BLaER1 (cell line): ENCODE measurements at regions not wholly inside any gene's neighbourhood (a gene's known extent, or its start where the extent isn't known, plus 50 kb on each side); places are given as distances from the start of the nearest gene placed in this dataset.
"Not testable (repeated sequence)": the region's sequence is repeated elsewhere in the genome, so short reads cannot be mapped to it uniquely, and the experiment has no call there.

Source experiments
- H3K27ac ChIP-seq: shearing (Covaris generic); formaldehyde crosslinking; 2 replicates; pipeline ENCODE4 v1.8.1; 2022
- H3K27me3 ChIP-seq: shearing (Covaris generic); formaldehyde crosslinking; 2 replicates; pipeline ENCODE4 v1.8.1; 2022
- H3K36me3 ChIP-seq: shearing (Covaris generic); formaldehyde crosslinking; 2 replicates; pipeline ENCODE4 v1.8.1; 2022
- H3K4me1 ChIP-seq: shearing (Covaris generic); formaldehyde crosslinking; 2 replicates; pipeline ENCODE4 v1.8.1; 2022
- H3K4me2 ChIP-seq: shearing (Covaris generic); formaldehyde crosslinking; 2 replicates; pipeline ENCODE4 v1.8.1; 2022
- H3K4me3 ChIP-seq: shearing (Covaris generic); formaldehyde crosslinking; 2 replicates; pipeline ENCODE4 v1.8.1; 2022
- H3K9ac ChIP-seq: shearing (Covaris generic); formaldehyde crosslinking; 2 replicates; pipeline ENCODE4 v1.8.1; 2022
- H3K9me3 ChIP-seq: shearing (Covaris generic); formaldehyde crosslinking; 2 replicates; pipeline ENCODE4 v1.8.1; 2022
- H4K20me1 ChIP-seq: shearing (Covaris generic); formaldehyde crosslinking; 2 replicates; pipeline ENCODE4 v1.8.1; 2022
- Cebpa-rat ChIP-seq: shearing (Covaris generic); IDR thresholded peaks from 2 replicates; pipeline ENCODE4 v1.8.1; 2022

DNA sequence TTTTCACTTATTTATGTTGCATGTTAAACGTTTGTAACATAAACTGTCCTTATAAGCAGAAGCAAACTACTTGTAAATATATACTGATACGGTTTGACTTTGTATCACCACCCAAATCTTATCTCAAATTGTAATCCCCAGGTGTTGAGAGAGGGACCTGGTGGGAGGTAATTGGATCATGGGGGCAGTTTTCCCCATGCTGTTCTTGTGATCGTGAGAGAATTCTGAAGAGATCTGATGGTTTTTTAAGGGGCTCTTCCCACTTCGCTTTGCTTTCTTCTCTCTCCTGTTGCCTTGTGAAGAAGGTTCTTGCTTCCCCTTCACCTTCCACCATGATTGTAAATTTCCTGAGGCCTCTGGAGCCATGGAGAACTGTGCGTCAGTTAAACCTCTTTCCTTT, 87.1 kb upstream of the MAPK10 start:
- no peak overlapping the region for H3K4me3 ChIP-seq
- no peak for TF ChIP-seq Cebpa-rat
- H3K36me3 ChIP-seq: no peaks in the 10 kb centered on the region
- H3K4me2 ChIP-seq: no peak overlapping the region
- peaks cover 13% of the 10 kb centered on the region for H3K4me1 ChIP-seq
- no peaks in the 10 kb centered on the region for H3K27me3 ChIP-seq
- no peaks in the 10 kb centered on the region for H3K9me3 ChIP-seq
- H4K20me1 ChIP-seq: no peaks in the 10 kb centered on the region
- no peak overlapping the region for H3K27ac ChIP-seq
- H3K9ac ChIP-seq: no peak overlapping the region

- no peak overlapping the region for H3K9ac ChIP-seq
- no peak overlapping the region for H3K4me2 ChIP-seq
- H3K9me3 ChIP-seq: no peaks in the 10 kb centered on the region
- H3K4me1 ChIP-seq: no peaks in the 10 kb centered on the region
- no peaks in the 10 kb centered on the region for H3K36me3 ChIP-seq
- TF ChIP-seq Cebpa-rat: no peak
- H4K20me1 ChIP-seq: no peaks in the 10 kb centered on the region
- H3K4me3 ChIP-seq: no peak overlapping the region
- H3K27me3 ChIP-seq: no peaks in the 10 kb centered on the region
- no peak overlapping the region for H3K27ac ChIP-seq
Measured at GRCh38 chr4:86448871-86449270, 89.0 kb upstream of the MAPK10 start.

DNA sequence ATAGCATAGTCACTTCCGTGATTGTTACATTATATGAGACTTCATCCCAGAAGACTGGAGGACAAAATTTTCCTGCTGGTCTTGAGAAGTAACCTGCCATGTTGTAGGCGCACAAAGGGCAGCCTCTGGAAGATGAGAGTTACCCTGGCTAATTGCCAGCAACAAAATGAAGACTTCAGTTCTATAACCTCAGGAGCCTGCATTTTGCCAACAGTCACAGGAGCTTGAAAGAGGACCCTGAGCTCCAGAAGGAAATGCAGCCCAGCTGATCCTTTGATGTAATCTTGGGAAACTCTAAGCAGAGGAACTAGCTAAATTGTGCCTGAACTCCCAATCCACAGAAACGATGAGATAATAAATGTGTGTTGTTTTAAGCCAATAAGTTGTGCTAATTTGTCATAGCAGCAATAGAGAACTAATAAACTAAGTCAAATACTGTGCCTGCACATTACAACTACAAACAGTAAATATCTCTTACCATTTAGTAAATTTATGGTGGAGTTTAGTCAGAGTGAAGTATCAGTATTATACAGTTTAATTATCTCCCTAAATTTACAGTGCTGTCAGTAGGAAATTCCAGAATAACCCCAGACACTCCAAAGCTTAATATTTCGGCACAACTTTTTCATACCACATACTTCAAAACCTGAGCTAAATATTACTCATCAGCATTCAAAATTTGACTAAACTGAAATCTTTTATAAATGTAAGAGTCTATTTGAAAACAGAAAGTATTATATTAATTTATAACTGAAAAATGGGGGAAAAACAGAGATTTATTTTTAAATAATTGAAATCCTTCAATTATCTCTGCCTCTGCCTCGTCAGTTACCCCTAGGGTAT, 90.1 kb upstream of the MAPK10 start:
- no peak overlapping the region for H3K4me3 ChIP-seq
- no peaks in the 10 kb centered on the region for H3K27me3 ChIP-seq
- no peaks in the 10 kb centered on the region for H3K36me3 ChIP-seq
- TF ChIP-seq Cebpa-rat: no peak
- no peaks in the 10 kb centered on the region for H3K9me3 ChIP-seq
- H3K4me1 ChIP-seq: no peaks in the 10 kb centered on the region
- H3K9ac ChIP-seq: no peak overlapping the region
- no peak overlapping the region for H3K27ac ChIP-seq
- no peak overlapping the region for H3K4me2 ChIP-seq
- H4K20me1 ChIP-seq: no peaks in the 10 kb centered on the region

DNA sequence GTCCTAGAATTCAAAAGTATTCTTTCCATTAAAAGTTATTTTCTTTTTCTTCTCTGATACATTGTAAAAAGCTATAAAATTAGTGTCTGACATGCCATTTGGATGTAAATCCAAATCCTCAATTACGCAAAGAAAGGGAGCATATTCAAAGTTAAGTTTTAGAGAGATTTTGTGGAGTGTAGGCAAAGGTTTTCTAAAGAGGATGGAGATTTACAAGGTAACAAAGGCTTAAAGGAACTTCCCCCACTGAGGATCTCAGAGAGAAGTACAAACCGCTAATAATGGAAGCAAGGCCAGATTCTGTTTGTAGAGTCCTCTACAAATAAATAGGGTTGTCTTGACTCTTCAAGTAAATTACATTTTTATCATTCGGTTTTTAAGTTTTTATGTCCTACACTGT, 91.0 kb upstream of the MAPK10 start:
- Histone ChIP-seq H3K9me3 (no peaks in the 10 kb centered on the region), H3K4me2 (no peak overlapping the region), H3K9ac (no peak overlapping the region), H3K4me3 (no peak overlapping the region), H4K20me1 (no peaks in the 10 kb centered on the region), H3K27me3 (no peaks in the 10 kb centered on the region), H3K27ac (no peak overlapping the region), H3K36me3 (no peaks in the 10 kb centered on the region), H3K4me1 (no peaks in the 10 kb centered on the region)
- no peak for TF ChIP-seq Cebpa-rat

DNA sequence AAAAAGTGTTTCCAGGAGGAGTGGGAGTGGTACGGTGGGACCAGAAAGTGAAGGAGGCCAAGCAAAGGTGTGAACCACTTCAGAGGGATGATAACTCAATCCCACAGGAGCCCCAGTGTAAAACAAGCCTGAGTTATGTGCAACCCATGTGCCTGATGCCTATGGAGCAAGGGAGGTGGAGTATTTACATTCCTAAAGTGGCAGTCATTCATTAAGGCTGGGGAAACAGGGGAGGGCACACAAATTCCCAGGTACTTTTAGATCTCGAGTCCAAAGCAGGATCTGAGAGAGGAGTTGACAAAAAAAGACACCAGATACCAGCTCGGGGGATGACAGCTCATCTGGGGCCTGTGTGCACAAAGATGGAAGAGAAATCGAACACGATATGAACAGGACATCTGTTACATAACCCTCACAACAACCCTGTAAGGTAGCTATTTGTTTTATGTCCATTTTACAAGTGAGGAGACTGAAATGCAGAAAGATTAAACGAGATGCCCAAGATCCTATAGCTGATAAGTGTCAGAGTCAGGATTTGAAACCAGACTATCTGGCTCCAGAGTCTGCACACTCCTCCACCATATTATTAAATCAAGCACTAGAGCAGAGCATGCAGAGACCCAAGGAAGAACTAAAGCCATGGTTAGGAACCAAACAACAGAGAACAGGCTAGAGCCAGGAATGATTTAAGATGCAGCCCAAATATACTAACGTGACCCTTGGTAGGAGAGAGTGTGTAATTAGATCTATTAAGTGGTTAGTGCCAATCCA, 91.9 kb upstream of the MAPK10 start:
- no peak overlapping the region for H3K4me3 ChIP-seq
- no peak overlapping the region for H3K4me2 ChIP-seq

DNA sequence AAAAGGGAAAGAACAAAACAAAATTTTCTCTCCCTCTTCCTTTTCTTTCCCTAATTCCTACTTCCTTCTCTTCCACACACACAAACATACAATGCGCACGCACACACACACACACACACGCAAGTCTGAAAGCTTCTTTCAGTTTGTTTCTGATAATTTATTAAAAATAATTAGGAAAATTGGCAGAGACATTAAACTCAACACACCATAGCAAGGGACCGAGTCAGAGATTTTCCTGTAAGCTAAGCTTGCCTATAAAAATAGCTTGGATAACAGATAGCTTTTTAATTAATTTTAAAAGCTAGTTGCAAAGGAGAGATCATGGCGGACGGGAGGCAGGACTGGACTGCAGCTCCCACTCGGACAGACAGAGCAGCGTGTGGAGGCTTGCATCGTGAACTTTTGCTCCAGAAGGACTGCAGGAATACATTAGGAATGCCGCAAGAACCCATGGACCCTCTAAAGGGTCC, 92.6 kb upstream of the MAPK10 start:
- Histone ChIP-seq H3K4me1 (no peaks in the 10 kb centered on the region), H3K27me3 (no peaks in the 10 kb centered on the region), H3K4me3 (no peak overlapping the region), H4K20me1 (no peaks in the 10 kb centered on the region), H3K27ac (no peak overlapping the region), H3K9me3 (no peaks in the 10 kb centered on the region), H3K9ac (no peak overlapping the region), H3K36me3 (no peaks in the 10 kb centered on the region), H3K4me2 (no peak overlapping the region)
- TF ChIP-seq Cebpa-rat: no peak

More for the DNA sequence above, 91.9 kb upstream of the MAPK10 start:
- Histone ChIP-seq H3K9ac (no peak overlapping the region), H3K36me3 (no peaks in the 10 kb centered on the region), H3K27me3 (no peaks in the 10 kb centered on the region), H3K4me1 (no peaks in the 10 kb centered on the region), H3K27ac (no peak overlapping the region), H4K20me1 (no peaks in the 10 kb centered on the region), H3K9me3 (no peaks in the 10 kb centered on the region)
- TF ChIP-seq Cebpa-rat: no peak

DNA sequence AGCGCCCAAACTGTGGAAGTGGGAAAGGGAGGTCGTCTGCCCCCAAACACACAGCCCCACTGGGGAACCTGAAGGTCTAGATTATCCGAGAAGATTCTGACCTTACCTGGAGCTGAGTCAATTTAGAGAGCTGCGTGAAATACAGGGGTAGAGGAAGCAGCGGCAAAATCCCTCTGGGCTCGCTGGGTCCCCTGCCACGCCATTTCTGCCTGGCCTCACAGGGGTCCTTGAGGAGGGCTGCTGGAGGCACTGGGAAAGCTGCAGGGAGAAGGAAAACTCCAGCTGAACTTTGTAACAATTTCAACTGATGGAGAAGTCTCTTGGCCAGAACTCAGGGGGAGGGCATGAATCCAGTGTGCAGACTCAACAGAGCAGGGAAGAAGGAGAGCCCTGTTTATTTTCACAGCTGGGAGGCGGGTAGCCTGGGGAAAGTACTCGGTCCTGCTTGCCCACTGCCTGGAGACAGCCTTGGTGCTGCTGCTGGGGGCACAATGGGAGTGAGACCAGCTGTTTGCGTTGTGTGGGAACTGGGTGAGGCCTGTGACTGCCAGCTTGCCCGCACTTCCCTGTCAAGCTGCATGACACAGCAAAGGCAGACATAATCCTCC, 93.2 kb upstream of the MAPK10 start:
- TF ChIP-seq Cebpa-rat: no peak
- no peak overlapping the region for H3K9ac ChIP-seq
- no peaks in the 10 kb centered on the region for H3K36me3 ChIP-seq
- no peaks in the 10 kb centered on the region for H3K9me3 ChIP-seq
- H4K20me1 ChIP-seq: no peaks in the 10 kb centered on the region
- no peaks in the 10 kb centered on the region for H3K4me1 ChIP-seq
- H3K4me3 ChIP-seq: no peak overlapping the region
- no peak overlapping the region for H3K27ac ChIP-seq
- no peak overlapping the region for H3K4me2 ChIP-seq
- H3K27me3 ChIP-seq: no peaks in the 10 kb centered on the region

DNA sequence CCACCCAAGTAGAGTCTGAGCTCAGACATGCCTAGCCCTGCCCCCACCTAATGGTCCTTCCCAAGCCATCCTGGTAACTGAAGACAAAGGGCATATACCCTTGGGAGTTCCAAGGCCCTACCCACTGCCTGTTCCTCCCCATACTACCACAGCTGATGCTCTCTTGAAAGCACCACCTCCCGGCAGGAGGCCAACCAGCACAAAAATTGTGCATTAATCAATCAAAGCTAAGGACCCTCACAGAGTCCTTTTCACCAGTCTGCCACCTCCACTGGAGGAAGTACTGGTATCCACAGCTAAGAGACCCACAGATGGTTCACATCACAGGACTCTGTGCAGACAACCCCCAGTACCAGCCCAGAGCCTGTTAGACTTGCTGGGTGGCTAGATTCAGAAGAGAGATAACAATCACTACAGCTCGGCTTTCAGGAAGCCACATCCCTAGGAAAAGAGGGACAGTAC, 93.8 kb upstream of the MAPK10 start:
- H3K4me3 ChIP-seq: not testable (repeated sequence)

GRCh38 chr4:86461849-86462248, 102.0 kb upstream of the MAPK10 start:
- no peak overlapping the region for H3K9ac ChIP-seq
- no peaks in the 10 kb centered on the region for H3K36me3 ChIP-seq
- no peaks in the 10 kb centered on the region for H3K27me3 ChIP-seq
- H3K4me1 ChIP-seq: no peaks in the 10 kb centered on the region
- H3K4me2 ChIP-seq: no peak overlapping the region
- no peak overlapping the region for H3K4me3 ChIP-seq
- no peak overlapping the region for H3K27ac ChIP-seq
- TF ChIP-seq Cebpa-rat: no peak
- no peaks in the 10 kb centered on the region for H4K20me1 ChIP-seq
- H3K9me3 ChIP-seq: peaks cover 17% of the 10 kb centered on the region; the same call in 1 of the 2 replicates

More for the DNA sequence above, 93.8 kb upstream of the MAPK10 start:
- H3K9me3 ChIP-seq, H3K27me3 ChIP-seq, H3K27ac ChIP-seq, H4K20me1 ChIP-seq, H3K4me2 ChIP-seq, H3K4me1 ChIP-seq, H3K36me3 ChIP-seq, H3K9ac ChIP-seq: not testable (repeated sequence)
